GM12878 (cell line): ENCODE measurements at regions not wholly inside any gene's neighbourhood (a gene's known extent, or its start where the extent isn't known, plus 50 kb on each side); places are given as distances from the start of the nearest gene placed in this dataset.

ENCODE experiments used
- ATF2 ChIP-seq: IDR thresholded peaks from 2 replicates; pipeline ENCODE4 v1.6.1; 2012; ENCODE audit warnings: low read length, inconsistent platforms
- ATF3 ChIP-seq: IDR thresholded peaks from 2 replicates; pipeline ENCODE4 v1.6.1; 2011; ENCODE audit warnings: low read depth, mild to moderate bottlenecking, low read length, moderate library complexity, borderline replicate concordance; ENCODE audit errors: extremely low read depth
- BRCA1 ChIP-seq: IDR thresholded peaks from 2 replicates; pipeline ENCODE4 v1.6.1; 2011; ENCODE audit warnings: low read depth, low read length, improper control_type of control experiment
- CTCF ChIP-seq, 3 experiments: IDR thresholded peaks in 2 of 3; conservative IDR thresholded peaks in 1 of 3; 2 replicates each; pipeline ENCODE4 v1.5.1; 2011; ENCODE audit warnings: low read depth in 3 of 3, low read length in 3 of 3, mild to moderate bottlenecking in 3 of 3, control low read depth in 2 of 3, moderate library complexity in 2 of 3, inconsistent platforms in 1 of 3, mixed read lengths in 1 of 3; ENCODE audit not compliant: control insufficient read depth in 2 of 3, insufficient read depth in 1 of 3; ENCODE audit errors: extremely low read depth in 1 of 3
- ELK1 ChIP-seq: IDR thresholded peaks from 2 replicates; pipeline ENCODE4 v1.6.1; 2012; ENCODE audit warnings: low read depth, low read length, improper control_type of control experiment
- HDAC2 ChIP-seq: fragments of 200-600 bp; sonication (generic); IDR thresholded peaks from 2 replicates; pipeline ENCODE4 v1.6.1; 2017
- KAT2A ChIP-seq: conservative IDR thresholded peaks from 2 replicates; pipeline ENCODE4 v1.6.1; 2011; ENCODE audit warnings: low read depth, low read length; ENCODE audit not compliant: control insufficient read depth
- POLR2A ChIP-seq: IDR thresholded peaks from 2 replicates; pipeline ENCODE4 v1.6.1; 2011; ENCODE audit warnings: low read depth, mild to moderate bottlenecking, low read length
- POLR2AphosphoS5 ChIP-seq: IDR thresholded peaks from 2 replicates; pipeline ENCODE4 v1.6.1; 2011; ENCODE audit warnings: mild to moderate bottlenecking, low read length, inconsistent platforms
- RAD21 ChIP-seq: IDR thresholded peaks from 2 replicates; pipeline ENCODE4 v1.6.1; 2011; ENCODE audit warnings: mild to moderate bottlenecking, low read depth, low read length, moderate library complexity; ENCODE audit not compliant: insufficient read depth
- REST ChIP-seq: IDR thresholded peaks from 2 replicates; pipeline ENCODE4 v1.6.1; 2012; ENCODE audit warnings: mild to moderate bottlenecking, low read depth, low read length
- SREBF2 ChIP-seq: IDR thresholded peaks from 2 replicates; pipeline ENCODE4 v1.6.1; 2012; ENCODE audit warnings: mild to moderate bottlenecking, low read length
- YY1 ChIP-seq: IDR thresholded peaks from 2 replicates; pipeline ENCODE4 v1.6.1; 2011; ENCODE audit warnings: low read depth, mild to moderate bottlenecking, low read length
- ZNF274 ChIP-seq: IDR thresholded peaks from one replicate; pipeline ENCODE4 v1.8.0; 2011; ENCODE audit not compliant: insufficient read length, insufficient read depth

- no peak for TF ChIP-seq RAD21
- no peak for TF ChIP-seq POLR2A
- no peak for TF ChIP-seq ZNF274
- no peak for TF ChIP-seq CTCF (IDR thresholded peaks at IDR 0.05 in 2 of 3, conservative IDR thresholded peaks at IDR 0.05 in 1 of 3; ENCODE audit: control insufficient read depth in 2 of 3, extremely low read depth in 1 of 3, insufficient read depth in 1 of 3, low read depth in 3 of 3, low read length in 3 of 3)
- no peak for TF ChIP-seq YY1
- TF ChIP-seq ELK1: no peak
- no peak for TF ChIP-seq ATF3
- TF ChIP-seq ATF2: no peak
- no peak for TF ChIP-seq POLR2AphosphoS5
- TF ChIP-seq SREBF2: no peak
- TF ChIP-seq REST: no peak
- no peak for TF ChIP-seq BRCA1
- TF ChIP-seq HDAC2: no peak
- no peak for TF ChIP-seq KAT2A
Measured at GRCh38 chr1:222399197-222399596, 148.7 kb downstream of the HHIPL2 start.
